ENCODE measurements at regions not wholly inside any gene's neighbourhood (a gene's known extent, or its start where the extent isn't known, plus 50 kb on each side); places are given as distances from the start of the nearest gene placed in this dataset.

- DNase-seq (ENCODE audit: low read depth), result no peak
These were observed 161.2 kb upstream of the FSTL4 start for GRCh38 chr5:133773247-133774202.

- DNase-seq (ENCODE audit: low read depth), result no peak
These were observed 157.5 kb upstream of the FSTL4 start for GRCh38 chr5:133769842-133770241.

GRCh38 chr5:133763744-133764143 lies 151.4 kb upstream of the FSTL4 start:
- no peak for DNase-seq (ENCODE audit: low read depth)

- DNase-seq (ENCODE audit: low read depth), result no peak
These were observed 149.3 kb upstream of the FSTL4 start for GRCh38 chr5:133761632-133762031.

- no peak for DNase-seq (ENCODE audit: low read depth)
These were observed 148.2 kb upstream of the FSTL4 start for GRCh38 chr5:133760532-133760931.

GRCh38 chr5:133758641-133759040 lies 146.3 kb upstream of the FSTL4 start:
- no peak for DNase-seq (ENCODE audit: low read depth)

- DNase-seq (ENCODE audit: low read depth), result no peak
These were observed 145.1 kb upstream of the FSTL4 start for GRCh38 chr5:133757396-133757945.

- no peak for DNase-seq (ENCODE audit: low read depth)
These were observed 144.4 kb upstream of the FSTL4 start for GRCh38 chr5:133756756-133757155.

GRCh38 chr5:133756036-133756435 lies 143.7 kb upstream of the FSTL4 start:
- no peak for DNase-seq (ENCODE audit: low read depth)

GRCh38 chr5:133754575-133755169 lies 142.3 kb upstream of the FSTL4 start:
- no peak for DNase-seq (ENCODE audit: low read depth)

GRCh38 chr5:133753856-133754255 lies 141.5 kb upstream of the FSTL4 start:
- no peak for DNase-seq (ENCODE audit: low read depth)

GRCh38 chr5:133751846-133752245 lies 139.5 kb upstream of the FSTL4 start:
- DNase-seq (ENCODE audit: low read depth), result no peak

- DNase-seq (ENCODE audit: low read depth), result no peak
These were observed 139.1 kb upstream of the FSTL4 start for GRCh38 chr5:133751421-133751820.

GRCh38 chr5:133750856-133751255 lies 138.5 kb upstream of the FSTL4 start:
- DNase-seq (ENCODE audit: low read depth), result no peak

- DNase-seq (ENCODE audit: low read depth), result no peak
These were observed 138.0 kb upstream of the FSTL4 start for GRCh38 chr5:133750356-133750755.

GRCh38 chr5:133749331-133749985 lies 137.1 kb upstream of the FSTL4 start:
- no peak for DNase-seq (ENCODE audit: low read depth)

- DNase-seq (ENCODE audit: low read depth), result no peak
These were observed 134.5 kb upstream of the FSTL4 start for GRCh38 chr5:133746834-133747233.

- no peak for DNase-seq (ENCODE audit: low read depth)
These were observed 132.6 kb upstream of the FSTL4 start for GRCh38 chr5:133744960-133745308.

GRCh38 chr5:133744051-133744959 lies 132.0 kb upstream of the FSTL4 start:
- DNase-seq (ENCODE audit: low read depth), result no peak

- DNase-seq (ENCODE audit: low read depth), result no peak
These were observed 130.2 kb upstream of the FSTL4 start for GRCh38 chr5:133742431-133742988.

- no peak for DNase-seq (ENCODE audit: low read depth)
These were observed 129.5 kb upstream of the FSTL4 start for GRCh38 chr5:133741818-133742355.
